Mesendoderm (in vitro differentiated cells): ENCODE measurements at regions not wholly inside any gene's neighbourhood (a gene's known extent, or its start where the extent isn't known, plus 50 kb on each side); places are given as distances from the start of the nearest gene placed in this dataset.
"Not testable (repeated sequence)": the region's sequence is repeated elsewhere in the genome, so short reads cannot be mapped to it uniquely, and the experiment has no call there.

Experiments
- DNase-seq: peaks from one replicate; pipeline ENCODE4 v3.0.0; 2013
- H2AK5ac ChIP-seq: 2 replicates; pipeline ENCODE4 v1.6.1; 2013; ENCODE audit warnings: low read length, inconsistent platforms
- H2BK120ac ChIP-seq: 2 replicates; pipeline ENCODE4 v1.6.1; 2013; ENCODE audit warnings: low read depth, mild to moderate bottlenecking, low read length, moderate library complexity, mixed read lengths
- H2BK15ac ChIP-seq: replicated peaks from 2 replicates; pipeline ENCODE4 v1.6.1; 2013; ENCODE audit warnings: low read depth, mild to moderate bottlenecking, moderate library complexity
- H2BK5ac ChIP-seq: 2 replicates; pipeline ENCODE4 v1.6.1; 2013; ENCODE audit warnings: low read length, inconsistent platforms
- H3K18ac ChIP-seq: 2 replicates; pipeline ENCODE4 v1.6.1; 2013; ENCODE audit warnings: mild to moderate bottlenecking, low read length, mixed read lengths
- H3K23ac ChIP-seq: one replicate; pipeline ENCODE4 v1.6.1; 2013; ENCODE audit warnings: low read length
- H3K27ac ChIP-seq: 2 replicates; pipeline ENCODE4 v1.5.1; 2013; ENCODE audit warnings: low read depth, mild to moderate bottlenecking, inconsistent platforms, low read length, moderate library complexity
- H3K27me3 ChIP-seq: 2 replicates; pipeline ENCODE4 v1.6.1; 2013; ENCODE audit warnings: low read length, control low read depth, mild to moderate bottlenecking, inconsistent platforms; ENCODE audit not compliant: insufficient read depth, poor library complexity
- H3K36me3 ChIP-seq: 2 replicates; pipeline ENCODE4 v1.6.1; 2013; ENCODE audit warnings: low read length, inconsistent platforms; ENCODE audit not compliant: control insufficient read depth, insufficient read depth
- H3K4ac ChIP-seq: one replicate; pipeline ENCODE4 v1.6.1; 2013; ENCODE audit warnings: low read depth, mild to moderate bottlenecking, low read length, moderate library complexity
- H3K4me1 ChIP-seq: 2 replicates; pipeline ENCODE4 v1.6.1; 2013; ENCODE audit warnings: low read depth, low read length, inconsistent platforms; ENCODE audit not compliant: control insufficient read depth
- H3K4me2 ChIP-seq: 2 replicates; pipeline ENCODE4 v1.6.1; 2013; ENCODE audit warnings: low read length
- H3K4me3 ChIP-seq: 2 replicates; pipeline ENCODE4 v1.5.1; 2013; ENCODE audit warnings: mild to moderate bottlenecking, low read length
- H3K56ac ChIP-seq: one replicate; pipeline ENCODE4 v1.6.1; 2013; ENCODE audit warnings: low read length
- H3K79me1 ChIP-seq: 2 replicates; pipeline ENCODE4 v1.6.1; 2013; ENCODE audit warnings: low read length, inconsistent platforms
- H3K79me2 ChIP-seq: 2 replicates; pipeline ENCODE4 v1.6.1; 2013; ENCODE audit warnings: mild to moderate bottlenecking, low read length; ENCODE audit not compliant: control insufficient read depth, insufficient read depth
- H3K9ac ChIP-seq: 2 replicates; pipeline ENCODE4 v1.6.1; 2013; ENCODE audit warnings: low read length, inconsistent platforms
- H4K5ac ChIP-seq: one replicate; pipeline ENCODE4 v1.6.1; 2013; ENCODE audit warnings: low read length
- H4K8ac ChIP-seq: one replicate; pipeline ENCODE4 v1.6.1; 2013; ENCODE audit warnings: low read depth, mild to moderate bottlenecking, control low read depth, low read length, moderate library complexity
- WGBS: extraction: QIAGEN DNeasy Blood & Tissue Kit; methylation state at CpG from one replicate; pipeline ENCODE4 v1.1.7; 2013; ENCODE audit warnings: low lambda C conversion rate, missing lambda C conversion rate; ENCODE audit not compliant: insufficient coverage; ENCODE audit errors: extremely low coverage; 5-methylcytosine and 5-hydroxymethylcytosine counted together

DNA sequence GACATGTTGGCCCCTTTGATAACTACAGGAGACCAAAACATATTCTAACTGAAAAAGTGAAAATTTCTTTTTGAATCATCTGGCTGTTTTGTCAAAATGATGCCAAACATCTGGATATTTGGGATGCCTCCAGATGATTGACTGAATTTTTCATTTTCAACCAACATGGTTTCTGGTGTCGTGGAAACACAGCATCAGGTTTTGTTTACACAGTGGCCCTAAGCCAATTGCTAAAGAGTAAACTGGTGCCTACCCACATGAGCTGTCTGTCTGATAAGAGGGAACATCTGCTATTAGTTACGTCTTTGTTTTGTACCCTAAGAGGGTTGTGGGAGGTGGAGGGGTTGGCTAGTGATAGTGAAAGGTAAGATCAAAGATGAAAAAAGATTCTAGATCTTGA is 204.8 kb downstream of the KCNK2 start:
- H3K27ac ChIP-seq, result no peak overlapping the region
- H3K56ac ChIP-seq, result no peak overlapping the region
- no peaks in the 10 kb centered on the region for H3K79me1 ChIP-seq
- no peaks in the 10 kb centered on the region for H3K36me3 ChIP-seq
- WGBS, result no CpG with 5 or more reads among the region's 2 CpGs
- no peak overlapping the region for H2AK5ac ChIP-seq
- H3K79me2 ChIP-seq, result no peaks in the 10 kb centered on the region
- no peak overlapping the region for H3K9ac ChIP-seq
- no peak overlapping the region for H3K18ac ChIP-seq
- H3K27me3 ChIP-seq, result no peaks in the 10 kb centered on the region
- H3K4me1 ChIP-seq, result no peaks in the 10 kb centered on the region
- H2BK15ac ChIP-seq, result no peak overlapping the region
- no peak overlapping the region for H3K4ac ChIP-seq
- H3K23ac ChIP-seq, result no peak overlapping the region
- H4K8ac ChIP-seq, result no peak overlapping the region
- DNase-seq, result peak; percentile 10
- H2BK120ac ChIP-seq, result no peak overlapping the region
- H3K4me3 ChIP-seq, result no peak overlapping the region
- no peak overlapping the region for H4K5ac ChIP-seq
- no peak overlapping the region for H3K4me2 ChIP-seq
- H2BK5ac ChIP-seq, result no peak overlapping the region

DNA sequence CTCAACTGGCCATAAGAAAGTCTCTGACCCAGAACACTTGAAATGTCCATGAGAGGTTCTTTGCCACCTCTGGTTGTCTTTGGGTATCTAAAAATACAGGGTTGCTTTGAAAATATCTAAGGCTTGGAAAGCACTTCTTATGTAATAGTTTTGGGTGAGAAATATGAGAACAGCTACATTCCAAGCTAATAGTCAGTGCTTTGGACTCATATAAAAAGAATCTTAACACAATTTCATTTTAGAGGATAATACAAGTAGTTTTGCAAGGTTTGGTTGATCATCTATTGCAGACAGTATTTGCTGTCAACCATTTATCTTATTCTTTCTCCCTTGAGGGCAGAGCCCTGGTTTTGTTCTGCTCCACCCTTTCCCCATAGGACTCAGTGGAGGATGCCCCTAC is 207.5 kb downstream of the KCNK2 start:
- Histone ChIP-seq H3K27me3 (no peaks in the 10 kb centered on the region), H2BK120ac (no peak overlapping the region), H3K9ac (no peak overlapping the region), H3K36me3 (no peaks in the 10 kb centered on the region), H3K4ac (no peak overlapping the region), H2BK15ac (no peak overlapping the region), H3K23ac (no peak overlapping the region), H3K27ac (no peak overlapping the region), H4K8ac (no peak overlapping the region), H4K5ac (no peak overlapping the region), H3K79me2 (no peaks in the 10 kb centered on the region), H2AK5ac (no peak overlapping the region), H3K79me1 (no peaks in the 10 kb centered on the region), H3K56ac (no peak overlapping the region), H3K4me3 (no peak overlapping the region), H3K18ac (no peak overlapping the region), H3K4me1 (no peaks in the 10 kb centered on the region), H2BK5ac (no peak overlapping the region), H3K4me2 (no peak overlapping the region)
- DNase-seq, result no peak

DNA sequence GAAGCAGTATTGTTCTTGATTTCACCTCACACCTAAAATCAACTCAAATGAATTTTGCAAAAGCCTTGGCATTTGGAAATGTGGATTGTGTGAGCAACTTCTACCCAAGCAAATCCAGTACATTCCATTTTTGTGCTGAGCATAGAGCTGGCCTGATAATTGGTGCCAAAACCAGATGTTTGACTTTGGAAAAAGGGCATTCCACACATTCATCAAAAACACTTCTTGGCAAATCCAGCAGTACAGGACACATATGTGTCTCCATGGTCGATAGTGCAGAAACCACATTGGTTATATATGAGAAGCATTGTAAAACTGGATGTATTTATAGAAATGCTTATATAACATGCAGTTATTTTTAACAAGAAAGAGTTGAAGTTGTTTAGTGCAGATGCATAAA is 210.4 kb downstream of the KCNK2 start:
- no peak overlapping the region for H2BK120ac ChIP-seq
- no peak overlapping the region for H3K4ac ChIP-seq
- H3K56ac ChIP-seq, result no peak overlapping the region
- H4K5ac ChIP-seq, result no peak overlapping the region
- no peak overlapping the region for H2AK5ac ChIP-seq
- H3K18ac ChIP-seq, result no peak overlapping the region
- no peaks in the 10 kb centered on the region for H3K4me1 ChIP-seq
- no peaks in the 10 kb centered on the region for H3K79me2 ChIP-seq
- H3K79me1 ChIP-seq, result no peaks in the 10 kb centered on the region
- H2BK15ac ChIP-seq, result no peak overlapping the region
- no peak overlapping the region for H3K23ac ChIP-seq
- H3K4me3 ChIP-seq, result no peak overlapping the region
- no peaks in the 10 kb centered on the region for H3K27me3 ChIP-seq
- no CpG with 5 or more reads among the region's 1 CpG for WGBS
- H2BK5ac ChIP-seq, result no peak overlapping the region
- H3K9ac ChIP-seq, result no peak overlapping the region
- H4K8ac ChIP-seq, result no peak overlapping the region
- no peaks in the 10 kb centered on the region for H3K36me3 ChIP-seq
- H3K27ac ChIP-seq, result no peak overlapping the region
- H3K4me2 ChIP-seq, result no peak overlapping the region
- no peak for DNase-seq

DNA sequence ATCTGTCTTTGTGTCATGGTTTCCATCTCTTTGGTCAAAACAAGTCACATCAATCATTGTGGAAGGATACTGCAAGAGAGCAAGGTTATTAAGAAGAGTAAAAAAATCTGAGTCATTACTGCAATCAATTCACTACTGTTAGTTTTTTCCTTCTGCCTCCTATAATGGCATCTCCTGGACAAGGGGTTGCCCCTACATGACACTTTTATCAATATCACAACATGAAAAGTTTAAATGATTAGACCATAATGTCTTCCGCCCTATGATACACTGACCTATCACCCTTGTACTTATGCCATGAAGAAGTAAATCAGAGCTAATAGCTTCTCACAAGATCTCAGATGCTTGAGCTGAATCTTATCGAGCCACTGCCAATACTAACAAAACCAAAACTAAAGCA is 223.9 kb downstream of the KCNK2 start:
- no peak overlapping the region for H2BK120ac ChIP-seq
- H3K27ac ChIP-seq, result no peak overlapping the region
- H3K4me2 ChIP-seq, result no peak overlapping the region
- no peak overlapping the region for H3K23ac ChIP-seq
- H3K4me1 ChIP-seq, result no peaks in the 10 kb centered on the region
- no peaks in the 10 kb centered on the region for H3K79me1 ChIP-seq
- H3K4me3 ChIP-seq, result no peak overlapping the region
- H2AK5ac ChIP-seq, result no peak overlapping the region
- DNase-seq, result no peak
- no peaks in the 10 kb centered on the region for H3K27me3 ChIP-seq
- no peaks in the 10 kb centered on the region for H3K36me3 ChIP-seq
- no peak overlapping the region for H4K5ac ChIP-seq
- no peak overlapping the region for H4K8ac ChIP-seq
- no peak overlapping the region for H2BK5ac ChIP-seq
- no CpG with 5 or more reads among the region's 2 CpGs for WGBS
- H3K18ac ChIP-seq, result no peak overlapping the region
- no peak overlapping the region for H2BK15ac ChIP-seq
- H3K56ac ChIP-seq, result no peak overlapping the region
- no peak overlapping the region for H3K9ac ChIP-seq
- no peak overlapping the region for H3K4ac ChIP-seq
- H3K79me2 ChIP-seq, result no peaks in the 10 kb centered on the region

DNA sequence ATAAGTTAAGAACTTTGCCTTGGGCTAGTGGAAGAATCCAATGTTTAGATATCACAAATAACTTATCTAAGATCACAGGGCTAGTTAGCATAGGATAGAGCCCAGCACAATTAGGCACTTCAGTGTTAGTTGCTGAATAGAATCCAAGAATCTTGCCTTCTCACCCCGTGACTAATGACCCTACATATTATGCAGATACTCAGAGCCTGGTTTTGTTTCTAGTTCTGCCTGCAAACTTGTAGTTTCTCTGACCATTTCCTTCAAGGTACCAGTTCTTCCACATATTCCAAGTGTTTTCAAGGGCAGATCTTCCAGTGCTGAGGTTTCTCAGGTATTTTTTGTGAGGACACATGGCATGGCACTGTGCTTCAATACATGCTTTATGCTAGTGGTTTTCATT is 239.3 kb downstream of the KCNK2 start:
- Histone ChIP-seq H2BK5ac (no peak overlapping the region), H3K23ac (no peak overlapping the region), H3K18ac (no peak overlapping the region), H3K4ac (no peak overlapping the region), H3K79me2 (no peaks in the 10 kb centered on the region), H2BK120ac (no peak overlapping the region), H3K4me2 (no peak overlapping the region), H3K9ac (no peak overlapping the region), H3K4me1 (no peaks in the 10 kb centered on the region), H2AK5ac (no peak overlapping the region), H3K36me3 (no peaks in the 10 kb centered on the region), H3K79me1 (no peaks in the 10 kb centered on the region), H3K27me3 (no peaks in the 10 kb centered on the region), H3K27ac (no peak overlapping the region), H4K5ac (no peak overlapping the region), H3K4me3 (no peak overlapping the region), H4K8ac (no peak overlapping the region), H2BK15ac (no peak overlapping the region), H3K56ac (no peak overlapping the region)
- no CpG with 5 or more reads among the region's 1 CpG for WGBS
- DNase-seq, result peak; percentile 5

DNA sequence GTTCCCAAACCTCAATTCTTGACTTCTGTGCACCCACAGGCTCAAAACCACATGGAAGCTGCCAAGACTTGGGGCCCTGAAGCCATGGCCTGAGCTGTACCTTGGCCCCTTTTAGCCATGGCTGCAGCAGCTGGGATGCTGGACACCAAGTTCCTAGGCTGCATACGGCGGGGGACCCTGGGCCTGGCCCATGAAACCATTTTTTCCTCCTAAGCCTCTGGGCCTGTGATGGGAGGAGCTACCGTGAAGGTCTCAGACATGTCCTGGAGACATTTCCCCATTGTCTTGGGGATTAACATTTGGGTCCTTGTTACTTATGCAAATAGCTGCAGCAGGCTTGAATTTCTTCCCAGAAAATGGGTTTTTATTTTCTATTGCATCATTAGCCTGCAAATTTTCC is 241.5 kb downstream of the KCNK2 start:
- not testable (repeated sequence) for H3K27me3 ChIP-seq, H3K4me2 ChIP-seq, H4K8ac ChIP-seq, H3K56ac ChIP-seq, H3K4me3 ChIP-seq, H2BK15ac ChIP-seq, H2AK5ac ChIP-seq, H2BK5ac ChIP-seq, H3K23ac ChIP-seq, H3K27ac ChIP-seq, H3K4me1 ChIP-seq, H4K5ac ChIP-seq, H3K36me3 ChIP-seq, H2BK120ac ChIP-seq, H3K4ac ChIP-seq, H3K18ac ChIP-seq, H3K9ac ChIP-seq, H3K79me2 ChIP-seq, H3K79me1 ChIP-seq
- WGBS, result no CpG with 5 or more reads among the region's 3 CpGs
- DNase-seq, result peak; percentile 8
